GM23338 (cell line): ENCODE measurements at regions not wholly inside any gene's neighbourhood (a gene's known extent, or its start where the extent isn't known, plus 50 kb on each side); places are given as distances from the start of the nearest gene placed in this dataset.

ENCODE experiments used
- ATAC-seq: fragments of 200-7000 bp; cut with Tn5 transposase; 3 replicates; pipeline ENCODE4 v1.9.1; 2020
- DNase-seq: peaks from one replicate; pipeline ENCODE4 v3.0.0-alpha.2; 2015; ENCODE audit warnings: low spot score
- H2AFZ ChIP-seq: fragments of 200-600 bp; sonication (generic); 2 replicates; pipeline ENCODE4 v1.8.0; 2016; ENCODE audit warnings: antibody characterized with exemption, mild to moderate bottlenecking, moderate library complexity
- H3F3A ChIP-seq: fragments of 200-600 bp; sonication (generic); replicated peaks from 2 replicates; pipeline ENCODE4 v1.8.0; 2017; ENCODE audit warnings: antibody characterized with exemption, mixed run types, low read depth
- H3K27ac ChIP-seq: fragments of 200-600 bp; sonication (generic); 2 replicates; pipeline ENCODE4 v1.6.1; 2016; ENCODE audit warnings: low read depth
- H3K27me3 ChIP-seq: fragments of 200-600 bp; sonication (generic); 2 replicates; pipeline ENCODE4 v1.8.0; 2016; ENCODE audit warnings: mild to moderate bottlenecking, mixed run types, moderate library complexity; ENCODE audit not compliant: insufficient read depth
- H3K36me3 ChIP-seq: fragments of 200-600 bp; sonication (generic); 2 replicates; pipeline ENCODE4 v1.8.0; 2016; ENCODE audit warnings: mild to moderate bottlenecking; ENCODE audit not compliant: insufficient read depth
- H3K4me1 ChIP-seq: fragments of 200-600 bp; sonication (generic); 2 replicates; pipeline ENCODE4 v1.8.0; 2016; ENCODE audit warnings: mild to moderate bottlenecking, moderate library complexity; ENCODE audit not compliant: insufficient read depth
- H3K4me2 ChIP-seq: fragments of 200-600 bp; sonication (generic); 2 replicates; pipeline ENCODE4 v1.7.1; 2017; ENCODE audit warnings: mixed run types
- H3K4me3 ChIP-seq: fragments of 200-600 bp; sonication (generic); 2 replicates; pipeline ENCODE4 v1.6.1; 2016; ENCODE audit warnings: mixed run types
- H3K79me2 ChIP-seq: fragments of 200-600 bp; sonication (generic); replicated peaks from 2 replicates; pipeline ENCODE4 v1.8.0; 2017; ENCODE audit warnings: mild to moderate bottlenecking; ENCODE audit not compliant: insufficient read depth
- H3K9me2 ChIP-seq: fragments of 200-600 bp; sonication (generic); 2 replicates; pipeline ENCODE4 v1.8.0; 2017; ENCODE audit not compliant: insufficient read depth
- H4K20me1 ChIP-seq: fragments of 200-600 bp; sonication (generic); replicated peaks from 2 replicates; pipeline ENCODE4 v1.8.0; 2017; ENCODE audit warnings: mild to moderate bottlenecking; ENCODE audit not compliant: insufficient read depth
- H3K27ac Mint-ChIP-seq: 2 replicates; pipeline ENCODE4 v1.8.0; 2020; ENCODE audit warnings: inconsistent platforms, mild to moderate bottlenecking, moderate library complexity, mixed read lengths
- H3K27me3 Mint-ChIP-seq: 3 replicates; pipeline ENCODE4 v1.8.0; 2022; ENCODE audit warnings: low read depth, mild to moderate bottlenecking, moderate library complexity, mixed read lengths, inconsistent platforms; ENCODE audit not compliant: insufficient read depth, poor library complexity
- H3K36me3 Mint-ChIP-seq: 3 replicates; pipeline ENCODE4 v1.8.0; 2021; ENCODE audit warnings: low read depth, mild to moderate bottlenecking, inconsistent platforms, moderate library complexity, mixed read lengths
- H3K4me1 Mint-ChIP-seq: 3 replicates; pipeline ENCODE4 v1.8.0; 2020; ENCODE audit warnings: mild to moderate bottlenecking, inconsistent platforms, mixed read lengths
- H3K4me3 Mint-ChIP-seq: 3 replicates; pipeline ENCODE4 v1.8.0; 2021; ENCODE audit warnings: moderate library complexity, mild to moderate bottlenecking, inconsistent platforms, mixed read lengths
- H3K9me3 Mint-ChIP-seq: 3 replicates; pipeline ENCODE4 v1.8.0; 2020; ENCODE audit warnings: moderate library complexity, mild to moderate bottlenecking, inconsistent platforms, mixed read lengths
- CREB1 ChIP-seq: fragments of 250-450 bp; sonication (Bioruptor Pico); IDR thresholded peaks from 2 replicates; pipeline ENCODE4 v1.5.0; 2020; ENCODE audit warnings: low read depth, mild to moderate bottlenecking, moderate library complexity
- EZH2phosphoT487 ChIP-seq: fragments of 200-600 bp; sonication (generic); IDR thresholded peaks from one replicate; pipeline ENCODE4 v1.8.1; 2018; ENCODE audit warnings: antibody characterized with exemption; ENCODE audit not compliant: unreplicated experiment
- JUNB ChIP-seq: IDR thresholded peaks from one replicate; pipeline ENCODE4 v1.6.1; 2016; ENCODE audit warnings: antibody characterized with exemption; ENCODE audit not compliant: unreplicated experiment
- NANOG ChIP-seq: IDR thresholded peaks from 2 replicates; pipeline ENCODE4 v1.6.1; 2016; ENCODE audit warnings: antibody characterized with exemption, borderline replicate concordance
- POLR2AphosphoS5 ChIP-seq: IDR thresholded peaks from 2 replicates; pipeline ENCODE4 v1.6.1; 2016; ENCODE audit warnings: antibody characterized with exemption, low read depth
- STAT1 ChIP-seq: IDR thresholded peaks from one replicate; pipeline ENCODE4 v1.6.1; 2016; ENCODE audit warnings: antibody characterized with exemption; ENCODE audit not compliant: unreplicated experiment
- ZNF114 ChIP-seq: fragments of 250-450 bp; sonication (Bioruptor Pico); IDR thresholded peaks from 2 replicates; pipeline ENCODE4 v1.5.0; 2020; ENCODE audit warnings: mild to moderate bottlenecking, moderate library complexity
- TF ChIP-seq, protein P1 (sequence below): fragments of 250-450 bp; sonication (Bioruptor Pico); IDR thresholded peaks from 2 replicates; pipeline ENCODE4 v1.5.0; 2020; ENCODE audit warnings: mild to moderate bottlenecking, moderate library complexity
- TF ChIP-seq, protein P2 (sequence below), 2 experiments: fragments of 200-600 bp in 1 of 2; sonication (generic) in 1 of 2; conservative IDR thresholded peaks; 2 replicates each; pipeline versions ENCODE4 v1.5.1 to v1.6.1; 2016 to 2017; ENCODE audit warnings: antibody characterized with exemption in 2 of 2, low read depth in 2 of 2, mild to moderate bottlenecking in 2 of 2, moderate library complexity in 1 of 2
- TF ChIP-seq, protein P3 (sequence below): IDR thresholded peaks from 2 replicates; pipeline ENCODE4 v1.6.1; 2016; ENCODE audit warnings: antibody characterized with exemption
- TF ChIP-seq, protein P4 (sequence below): IDR thresholded peaks from one replicate; pipeline ENCODE4 v1.6.1; 2018; ENCODE audit warnings: antibody characterized with exemption; ENCODE audit not compliant: unreplicated experiment

DNA sequence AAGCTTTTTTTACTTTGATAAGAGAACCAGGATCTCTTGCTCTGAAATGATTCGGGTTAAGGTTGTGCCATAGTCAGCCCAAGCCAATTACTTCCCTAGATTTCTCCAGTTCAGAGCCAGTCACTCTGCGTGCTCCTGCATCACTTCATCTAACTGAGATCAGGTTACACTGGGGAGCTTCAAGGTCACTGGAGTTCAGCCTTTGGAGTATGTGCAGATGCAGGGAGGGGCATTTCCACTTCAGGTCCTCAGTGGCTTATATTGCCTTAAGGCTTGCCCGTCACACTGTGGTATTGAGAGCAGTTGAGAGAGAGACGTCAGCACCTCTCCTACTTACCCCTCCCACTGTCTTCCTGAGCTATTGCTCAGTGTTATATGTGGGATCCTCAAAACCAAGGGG is 317.8 kb downstream of the EPHA4 start:
- H3K4me1 ChIP-seq: peaks cover 21% of the 10 kb centered on the region
- H2AFZ ChIP-seq: no peak overlapping the region
- H3K27me3 Mint-ChIP-seq: no peaks in the 10 kb centered on the region
- peaks cover 3% of the 10 kb centered on the region; the same call in 2 of the 3 replicates for H3K36me3 Mint-ChIP-seq
- H4K20me1 ChIP-seq: no peaks in the 10 kb centered on the region
- no peaks in the 10 kb centered on the region for H3K79me2 ChIP-seq
- H3K4me1 Mint-ChIP-seq: peaks cover 20% of the 10 kb centered on the region
- H3K4me2 ChIP-seq: peak overlapping the region; percentile 25; the same call in 1 of the 2 replicates
- no peaks in the 10 kb centered on the region for H3F3A ChIP-seq
- no peak overlapping the region for H3K4me3 Mint-ChIP-seq
- H3K27ac ChIP-seq: no peak overlapping the region
- no peaks in the 10 kb centered on the region; the same call in 1 of the 2 replicates for H3K36me3 ChIP-seq
- no peak overlapping the region for H3K4me3 ChIP-seq
- no peaks in the 10 kb centered on the region for H3K9me2 ChIP-seq
- TF ChIP-seq ZNF114 (CRISPR knock-in tag): no peak
- no peak for TF ChIP-seq JUNB
- TF ChIP-seq, protein P1, sequence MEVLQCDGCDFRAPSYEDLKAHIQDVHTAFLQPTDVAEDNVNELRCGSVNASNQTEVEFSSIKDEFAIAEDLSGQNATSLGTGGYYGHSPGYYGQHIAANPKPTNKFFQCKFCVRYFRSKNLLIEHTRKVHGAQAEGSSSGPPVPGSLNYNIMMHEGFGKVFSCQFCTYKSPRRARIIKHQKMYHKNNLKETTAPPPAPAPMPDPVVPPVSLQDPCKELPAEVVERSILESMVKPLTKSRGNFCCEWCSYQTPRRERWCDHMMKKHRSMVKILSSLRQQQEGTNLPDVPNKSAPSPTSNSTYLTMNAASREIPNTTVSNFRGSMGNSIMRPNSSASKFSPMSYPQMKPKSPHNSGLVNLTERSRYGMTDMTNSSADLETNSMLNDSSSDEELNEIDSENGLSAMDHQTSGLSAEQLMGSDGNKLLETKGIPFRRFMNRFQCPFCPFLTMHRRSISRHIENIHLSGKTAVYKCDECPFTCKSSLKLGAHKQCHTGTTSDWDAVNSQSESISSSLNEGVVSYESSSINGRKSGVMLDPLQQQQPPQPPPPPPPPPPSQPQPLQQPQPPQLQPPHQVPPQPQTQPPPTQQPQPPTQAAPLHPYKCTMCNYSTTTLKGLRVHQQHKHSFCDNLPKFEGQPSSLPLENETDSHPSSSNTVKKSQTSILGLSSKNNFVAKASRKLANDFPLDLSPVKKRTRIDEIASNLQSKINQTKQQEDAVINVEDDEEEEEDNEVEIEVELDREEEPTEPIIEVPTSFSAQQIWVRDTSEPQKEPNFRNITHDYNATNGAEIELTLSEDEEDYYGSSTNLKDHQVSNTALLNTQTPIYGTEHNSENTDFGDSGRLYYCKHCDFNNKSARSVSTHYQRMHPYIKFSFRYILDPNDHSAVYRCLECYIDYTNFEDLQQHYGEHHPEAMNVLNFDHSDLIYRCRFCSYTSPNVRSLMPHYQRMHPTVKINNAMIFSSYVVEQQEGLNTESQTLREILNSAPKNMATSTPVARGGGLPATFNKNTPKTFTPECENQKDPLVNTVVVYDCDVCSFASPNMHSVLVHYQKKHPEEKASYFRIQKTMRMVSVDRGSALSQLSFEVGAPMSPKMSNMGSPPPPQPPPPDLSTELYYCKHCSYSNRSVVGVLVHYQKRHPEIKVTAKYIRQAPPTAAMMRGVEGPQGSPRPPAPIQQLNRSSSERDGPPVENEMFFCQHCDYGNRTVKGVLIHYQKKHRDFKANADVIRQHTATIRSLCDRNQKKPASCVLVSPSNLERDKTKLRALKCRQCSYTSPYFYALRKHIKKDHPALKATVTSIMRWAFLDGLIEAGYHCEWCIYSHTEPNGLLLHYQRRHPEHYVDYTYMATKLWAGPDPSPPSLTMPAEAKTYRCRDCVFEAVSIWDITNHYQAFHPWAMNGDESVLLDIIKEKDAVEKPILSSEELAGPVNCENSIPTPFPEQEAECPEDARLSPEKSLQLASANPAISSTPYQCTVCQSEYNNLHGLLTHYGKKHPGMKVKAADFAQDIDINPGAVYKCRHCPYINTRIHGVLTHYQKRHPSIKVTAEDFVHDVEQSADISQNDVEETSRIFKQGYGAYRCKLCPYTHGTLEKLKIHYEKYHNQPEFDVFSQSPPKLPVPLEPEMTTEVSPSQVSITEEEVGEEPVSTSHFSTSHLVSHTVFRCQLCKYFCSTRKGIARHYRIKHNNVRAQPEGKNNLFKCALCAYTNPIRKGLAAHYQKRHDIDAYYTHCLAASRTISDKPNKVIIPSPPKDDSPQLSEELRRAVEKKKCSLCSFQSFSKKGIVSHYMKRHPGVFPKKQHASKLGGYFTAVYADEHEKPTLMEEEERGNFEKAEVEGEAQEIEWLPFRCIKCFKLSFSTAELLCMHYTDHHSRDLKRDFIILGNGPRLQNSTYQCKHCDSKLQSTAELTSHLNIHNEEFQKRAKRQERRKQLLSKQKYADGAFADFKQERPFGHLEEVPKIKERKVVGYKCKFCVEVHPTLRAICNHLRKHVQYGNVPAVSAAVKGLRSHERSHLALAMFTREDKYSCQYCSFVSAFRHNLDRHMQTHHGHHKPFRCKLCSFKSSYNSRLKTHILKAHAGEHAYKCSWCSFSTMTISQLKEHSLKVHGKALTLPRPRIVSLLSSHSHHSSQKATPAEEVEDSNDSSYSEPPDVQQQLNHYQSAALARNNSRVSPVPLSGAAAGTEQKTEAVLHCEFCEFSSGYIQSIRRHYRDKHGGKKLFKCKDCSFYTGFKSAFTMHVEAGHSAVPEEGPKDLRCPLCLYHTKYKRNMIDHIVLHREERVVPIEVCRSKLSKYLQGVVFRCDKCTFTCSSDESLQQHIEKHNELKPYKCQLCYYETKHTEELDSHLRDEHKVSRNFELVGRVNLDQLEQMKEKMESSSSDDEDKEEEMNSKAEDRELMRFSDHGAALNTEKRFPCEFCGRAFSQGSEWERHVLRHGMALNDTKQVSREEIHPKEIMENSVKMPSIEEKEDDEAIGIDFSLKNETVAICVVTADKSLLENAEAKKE: no peak
- TF ChIP-seq, protein P2, sequence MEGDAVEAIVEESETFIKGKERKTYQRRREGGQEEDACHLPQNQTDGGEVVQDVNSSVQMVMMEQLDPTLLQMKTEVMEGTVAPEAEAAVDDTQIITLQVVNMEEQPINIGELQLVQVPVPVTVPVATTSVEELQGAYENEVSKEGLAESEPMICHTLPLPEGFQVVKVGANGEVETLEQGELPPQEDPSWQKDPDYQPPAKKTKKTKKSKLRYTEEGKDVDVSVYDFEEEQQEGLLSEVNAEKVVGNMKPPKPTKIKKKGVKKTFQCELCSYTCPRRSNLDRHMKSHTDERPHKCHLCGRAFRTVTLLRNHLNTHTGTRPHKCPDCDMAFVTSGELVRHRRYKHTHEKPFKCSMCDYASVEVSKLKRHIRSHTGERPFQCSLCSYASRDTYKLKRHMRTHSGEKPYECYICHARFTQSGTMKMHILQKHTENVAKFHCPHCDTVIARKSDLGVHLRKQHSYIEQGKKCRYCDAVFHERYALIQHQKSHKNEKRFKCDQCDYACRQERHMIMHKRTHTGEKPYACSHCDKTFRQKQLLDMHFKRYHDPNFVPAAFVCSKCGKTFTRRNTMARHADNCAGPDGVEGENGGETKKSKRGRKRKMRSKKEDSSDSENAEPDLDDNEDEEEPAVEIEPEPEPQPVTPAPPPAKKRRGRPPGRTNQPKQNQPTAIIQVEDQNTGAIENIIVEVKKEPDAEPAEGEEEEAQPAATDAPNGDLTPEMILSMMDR (conservative IDR thresholded peaks at IDR 0.05; ENCODE audit: low read depth in 2 of 2): no peak
- TF ChIP-seq, protein P3, sequence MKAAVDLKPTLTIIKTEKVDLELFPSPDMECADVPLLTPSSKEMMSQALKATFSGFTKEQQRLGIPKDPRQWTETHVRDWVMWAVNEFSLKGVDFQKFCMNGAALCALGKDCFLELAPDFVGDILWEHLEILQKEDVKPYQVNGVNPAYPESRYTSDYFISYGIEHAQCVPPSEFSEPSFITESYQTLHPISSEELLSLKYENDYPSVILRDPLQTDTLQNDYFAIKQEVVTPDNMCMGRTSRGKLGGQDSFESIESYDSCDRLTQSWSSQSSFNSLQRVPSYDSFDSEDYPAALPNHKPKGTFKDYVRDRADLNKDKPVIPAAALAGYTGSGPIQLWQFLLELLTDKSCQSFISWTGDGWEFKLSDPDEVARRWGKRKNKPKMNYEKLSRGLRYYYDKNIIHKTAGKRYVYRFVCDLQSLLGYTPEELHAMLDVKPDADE: no peak
- TF ChIP-seq, protein P4, sequence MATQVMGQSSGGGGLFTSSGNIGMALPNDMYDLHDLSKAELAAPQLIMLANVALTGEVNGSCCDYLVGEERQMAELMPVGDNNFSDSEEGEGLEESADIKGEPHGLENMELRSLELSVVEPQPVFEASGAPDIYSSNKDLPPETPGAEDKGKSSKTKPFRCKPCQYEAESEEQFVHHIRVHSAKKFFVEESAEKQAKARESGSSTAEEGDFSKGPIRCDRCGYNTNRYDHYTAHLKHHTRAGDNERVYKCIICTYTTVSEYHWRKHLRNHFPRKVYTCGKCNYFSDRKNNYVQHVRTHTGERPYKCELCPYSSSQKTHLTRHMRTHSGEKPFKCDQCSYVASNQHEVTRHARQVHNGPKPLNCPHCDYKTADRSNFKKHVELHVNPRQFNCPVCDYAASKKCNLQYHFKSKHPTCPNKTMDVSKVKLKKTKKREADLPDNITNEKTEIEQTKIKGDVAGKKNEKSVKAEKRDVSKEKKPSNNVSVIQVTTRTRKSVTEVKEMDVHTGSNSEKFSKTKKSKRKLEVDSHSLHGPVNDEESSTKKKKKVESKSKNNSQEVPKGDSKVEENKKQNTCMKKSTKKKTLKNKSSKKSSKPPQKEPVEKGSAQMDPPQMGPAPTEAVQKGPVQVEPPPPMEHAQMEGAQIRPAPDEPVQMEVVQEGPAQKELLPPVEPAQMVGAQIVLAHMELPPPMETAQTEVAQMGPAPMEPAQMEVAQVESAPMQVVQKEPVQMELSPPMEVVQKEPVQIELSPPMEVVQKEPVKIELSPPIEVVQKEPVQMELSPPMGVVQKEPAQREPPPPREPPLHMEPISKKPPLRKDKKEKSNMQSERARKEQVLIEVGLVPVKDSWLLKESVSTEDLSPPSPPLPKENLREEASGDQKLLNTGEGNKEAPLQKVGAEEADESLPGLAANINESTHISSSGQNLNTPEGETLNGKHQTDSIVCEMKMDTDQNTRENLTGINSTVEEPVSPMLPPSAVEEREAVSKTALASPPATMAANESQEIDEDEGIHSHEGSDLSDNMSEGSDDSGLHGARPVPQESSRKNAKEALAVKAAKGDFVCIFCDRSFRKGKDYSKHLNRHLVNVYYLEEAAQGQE: no peak
- no peak for TF ChIP-seq STAT1
- no peak for TF ChIP-seq EZH2phosphoT487
- no peak for TF ChIP-seq CREB1 (CRISPR knock-in tag)
- no peak for TF ChIP-seq NANOG
- no peak for TF ChIP-seq POLR2AphosphoS5
- ATAC-seq: peak; percentile 90
- peak; percentile 62 for DNase-seq
- H3K27ac Mint-ChIP-seq: no peak overlapping the region
- H3K9me3 Mint-ChIP-seq: peaks cover 4% of the 10 kb centered on the region; the same call in 2 of the 3 replicates
- H3K27me3 ChIP-seq: no peaks in the 10 kb centered on the region
